Activated CD4-positive, alpha-beta T cell treated with anti-CD3 and anti-CD28 coated beads, Interleukin-2, amount 50 U/mL, for 4 hours (primary cell): ENCODE measurements at regions not wholly inside any gene's neighbourhood (a gene's known extent, or its start where the extent isn't known, plus 50 kb on each side); places are given as distances from the start of the nearest gene placed in this dataset.

Experiments
- DNase-seq, 2 experiments: peaks; one replicate each; pipeline ENCODE4 v3.0.0-alpha.2; 2020

- DNase-seq = no peak
Observed at GRCh38 chr17:79162012-79162963, 87.7 kb downstream of the ENGASE start.

- DNase-seq = no peak
Observed at GRCh38 chr17:79160980-79161636, 86.5 kb downstream of the ENGASE start.

GRCh38 chr17:79159926-79160325, 85.3 kb downstream of the ENGASE start:
- no peak for DNase-seq

GRCh38 chr17:79159471-79159870, 84.8 kb downstream of the ENGASE start:
- DNase-seq = no peak

GRCh38 chr17:79156463-79157095, 82.0 kb downstream of the ENGASE start:
- DNase-seq = no peak

GRCh38 chr17:79155701-79156100, 81.1 kb downstream of the ENGASE start:
- no peak for DNase-seq

- DNase-seq = no peak
Observed at GRCh38 chr17:79154951-79155585, 80.4 kb downstream of the ENGASE start.

- DNase-seq = no peak
Observed at GRCh38 chr17:79154446-79154845, 79.8 kb downstream of the ENGASE start.

GRCh38 chr17:79153367-79154130, 78.9 kb downstream of the ENGASE start:
- no peak for DNase-seq

- DNase-seq = no peak
Observed at GRCh38 chr17:79152636-79153035, 78.0 kb downstream of the ENGASE start.

GRCh38 chr17:79152110-79152509, 77.5 kb downstream of the ENGASE start:
- DNase-seq = no peak

- no peak for DNase-seq
Observed at GRCh38 chr17:79150799-79151198, 76.2 kb downstream of the ENGASE start.

GRCh38 chr17:79150035-79150733, 75.6 kb downstream of the ENGASE start:
- DNase-seq = no peak

GRCh38 chr17:79148584-79148983, 74.0 kb downstream of the ENGASE start:
- no peak for DNase-seq

GRCh38 chr17:79147746-79148506, 73.3 kb downstream of the ENGASE start:
- DNase-seq = no peak

- DNase-seq = no peak
Observed at GRCh38 chr17:79146562-79146961, 71.9 kb downstream of the ENGASE start.

GRCh38 chr17:79145548-79145947, 70.9 kb downstream of the ENGASE start:
- DNase-seq = no peak

GRCh38 chr17:79144133-79144532, 69.5 kb downstream of the ENGASE start:
- no peak for DNase-seq

- DNase-seq = no peak
Observed at GRCh38 chr17:79142375-79142774, 67.8 kb downstream of the ENGASE start.

GRCh38 chr17:79141578-79142355, 67.1 kb downstream of the ENGASE start:
- DNase-seq = no peak
